Small intestine (tissue), 7 donors: ENCODE measurements at regions not wholly inside any gene's neighbourhood (a gene's known extent, or its start where the extent isn't known, plus 50 kb on each side); places are given as distances from the start of the nearest gene placed in this dataset.
"Not testable (repeated sequence)": the region's sequence is repeated elsewhere in the genome, so short reads cannot be mapped to it uniquely, and the experiment has no call there.

ENCODE experiments used
- DNase-seq, 2 donors: peaks; one replicate each; pipeline versions ENCODE4 v3.0.0 to v3.0.0-alpha.2; 2013
- FAIRE-seq: peaks from 2 replicates; lab custom pipeline; 2012; peaks lifted over from hg19 to GRCh38; lab: Jason Lieb, UNC
- H3K27ac ChIP-seq, 3 donors: one replicate each; pipeline ENCODE4 v1.5.1; 2013; ENCODE audit warnings: low read length in 2 of 3, mild to moderate bottlenecking in 2 of 3, control low read depth in 1 of 3, inconsistent platforms in 1 of 3, low read depth in 1 of 3, moderate library complexity in 1 of 3
- H3K27me3 ChIP-seq, 3 donors: one replicate each; pipeline ENCODE4 v1.6.1; 2013; ENCODE audit warnings: low read length in 3 of 3, inconsistent platforms in 1 of 3; ENCODE audit not compliant: control insufficient read depth in 3 of 3, insufficient read depth in 3 of 3
- H3K36me3 ChIP-seq, 3 donors: one replicate each; pipeline ENCODE4 v1.6.1; 2013; ENCODE audit warnings: low read length in 3 of 3, inconsistent platforms in 1 of 3, low read depth in 1 of 3, mild to moderate bottlenecking in 1 of 3, moderate library complexity in 1 of 3; ENCODE audit not compliant: control insufficient read depth in 3 of 3, insufficient read depth in 2 of 3
- H3K4me1 ChIP-seq, 3 donors: one replicate each; pipeline ENCODE4 v1.6.1; 2013; ENCODE audit warnings: low read length in 2 of 3, inconsistent platforms in 1 of 3, low read depth in 1 of 3, mild to moderate bottlenecking in 1 of 3, moderate library complexity in 1 of 3; ENCODE audit not compliant: control insufficient read depth in 3 of 3, insufficient read depth in 2 of 3
- H3K4me3 ChIP-seq, 3 donors: one replicate each; pipeline ENCODE4 v1.5.1; 2013; ENCODE audit warnings: low read length in 3 of 3, control low read depth in 1 of 3, inconsistent platforms in 1 of 3, low read depth in 1 of 3, mild to moderate bottlenecking in 1 of 3, moderate library complexity in 1 of 3
- H3K9me3 ChIP-seq, 2 donors: one replicate each; pipeline ENCODE4 v1.6.1; 2013; ENCODE audit warnings: low read depth in 1 of 2, low read length in 1 of 2; ENCODE audit not compliant: control insufficient read depth in 2 of 2, insufficient read depth in 1 of 2
- WGBS, 3 donors: extraction: QIAGEN DNeasy Blood & Tissue Kit; methylation state at CpG; one replicate each; pipeline ENCODE4 v1.1.7; 2013; 5-methylcytosine and 5-hydroxymethylcytosine counted together
- donor health status: healthy with polysubstance abuse.
- donor health status: control.
- donor health status: control.
- donor health status: Bipolar disorder and iron deficiency.
- donor health status: healthy.

DNA sequence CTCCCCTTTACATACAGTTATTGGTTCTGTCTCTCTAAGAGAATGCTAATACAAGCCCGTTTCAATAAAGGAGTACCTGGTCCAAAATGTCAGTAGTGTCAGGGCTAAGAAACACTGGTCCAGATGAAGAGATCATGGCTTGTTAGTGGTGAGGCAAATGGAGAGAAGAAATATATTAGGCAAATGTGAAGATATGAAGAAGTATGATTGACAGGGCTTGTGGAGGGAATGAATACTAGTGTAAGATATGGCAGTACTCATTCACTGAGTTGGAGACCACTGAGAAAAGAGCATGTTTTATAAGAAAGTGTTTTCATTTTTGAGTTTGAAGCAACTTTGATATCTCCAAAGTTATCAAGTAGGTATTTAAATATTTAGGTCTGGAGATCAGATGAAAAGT lies 290.5 kb upstream of the MEF2C start:
- no peaks in the 10 kb centered on the region for H3K36me3 ChIP-seq
- DNase-seq (no peak), FAIRE-seq (no peak)
- no peaks in the 10 kb centered on the region for H3K4me1 ChIP-seq
- 45 to 87% (median 69%) methylated on average over 1 of the region's 1 CpG for WGBS, 3 donors
- no peaks in the 10 kb centered on the region for H3K9me3 ChIP-seq
- no peak overlapping the region for H3K27ac ChIP-seq
- H3K27me3 ChIP-seq, result no peaks in the 10 kb centered on the region
- H3K4me3 ChIP-seq, result no peak overlapping the region

GRCh38 chr5:89168766-89169165 lies 285.8 kb upstream of the MEF2C start:
- Histone ChIP-seq H3K4me1 (no peaks in the 10 kb centered on the region), H3K4me3 (no peak overlapping the region), H3K9me3 (no peaks in the 10 kb centered on the region), H3K27ac (no peak overlapping the region), H3K27me3 (no peaks in the 10 kb centered on the region), H3K36me3 (no peaks in the 10 kb centered on the region)
- FAIRE-seq, result no peak
- no peak for DNase-seq
- 78 to 88% (median 81%) methylated on average over 3 of the region's 3 CpGs for WGBS, 3 donors

- FAIRE-seq, result not testable (repeated sequence)
- 89 to 96% (median 95%) methylated on average over 2 of the region's 2 CpGs for WGBS, 3 donors
These were observed 281.7 kb upstream of the MEF2C start for GRCh38 chr5:89164703-89165102.

GRCh38 chr5:89156226-89156625 lies 273.2 kb upstream of the MEF2C start:
- FAIRE-seq (no peak), DNase-seq (no peak)
- Histone ChIP-seq H3K4me1 (no peaks in the 10 kb centered on the region), H3K4me3 (no peak overlapping the region), H3K27ac (no peak overlapping the region), H3K36me3 (no peaks in the 10 kb centered on the region), H3K9me3 (no peaks in the 10 kb centered on the region), H3K27me3 (no peaks in the 10 kb centered on the region)

More at GRCh38 chr5:89164703-89165102, 281.7 kb upstream of the MEF2C start:
- not testable (repeated sequence) for H3K4me3 ChIP-seq, H3K9me3 ChIP-seq, H3K36me3 ChIP-seq, H3K27ac ChIP-seq, H3K4me1 ChIP-seq, H3K27me3 ChIP-seq, DNase-seq

GRCh38 chr5:89147031-89147430 lies 264.0 kb upstream of the MEF2C start:
- no peaks in the 10 kb centered on the region for H3K4me1 ChIP-seq
- no peak overlapping the region for H3K27ac ChIP-seq
- H3K9me3 ChIP-seq, result no peaks in the 10 kb centered on the region
- no peak for FAIRE-seq
- H3K36me3 ChIP-seq, result no peaks in the 10 kb centered on the region
- no peaks in the 10 kb centered on the region for H3K27me3 ChIP-seq
- no peak for DNase-seq
- no peak overlapping the region for H3K4me3 ChIP-seq
- WGBS, 3 donors, result 71 to 78% (median 77%) methylated on average over 1 of the region's 1 CpG

GRCh38 chr5:89137148-89137547 lies 254.2 kb upstream of the MEF2C start:
- no peaks in the 10 kb centered on the region for H3K36me3 ChIP-seq
- no peak for FAIRE-seq
- no peak overlapping the region for H3K27ac ChIP-seq
- H3K4me3 ChIP-seq, result no peak overlapping the region
- WGBS, 3 donors, result 69 to 76% (median 75%) methylated on average over 1 of the region's 1 CpG
- H3K4me1 ChIP-seq, result no peaks in the 10 kb centered on the region
- DNase-seq, result no peak
- H3K27me3 ChIP-seq, result no peaks in the 10 kb centered on the region
- no peaks in the 10 kb centered on the region for H3K9me3 ChIP-seq

GRCh38 chr5:89133975-89134374 lies 251.0 kb upstream of the MEF2C start:
- Histone ChIP-seq H3K9me3 (no peaks in the 10 kb centered on the region), H3K27ac (no peak overlapping the region), H3K36me3 (no peaks in the 10 kb centered on the region), H3K27me3 (no peaks in the 10 kb centered on the region), H3K4me1 (no peaks in the 10 kb centered on the region), H3K4me3 (no peak overlapping the region)
- WGBS, 3 donors, result 38 to 79% (median 42%) methylated on average over 1 of the region's 1 CpG
- no peak for DNase-seq
- no peak for FAIRE-seq

GRCh38 chr5:89133129-89133528 lies 250.1 kb upstream of the MEF2C start:
- no peaks in the 10 kb centered on the region for H3K36me3 ChIP-seq
- WGBS, 3 donors, result 77 to 89% (median 77%) methylated on average over 1 of the region's 1 CpG
- H3K9me3 ChIP-seq, result no peaks in the 10 kb centered on the region

GRCh38 chr5:89130851-89131250 lies 247.9 kb upstream of the MEF2C start:
- 91 to 100% (median 98%) methylated on average over 1 of the region's 1 CpG for WGBS, 3 donors

More at GRCh38 chr5:89133129-89133528, 250.1 kb upstream of the MEF2C start:
- FAIRE-seq (no peak), DNase-seq (no peak)
- Histone ChIP-seq H3K4me1 (peaks cover 0 to 3% (median 0%) of the 10 kb centered on the region in 3 donors), H3K4me3 (no peak overlapping the region), H3K27me3 (no peaks in the 10 kb centered on the region), H3K27ac (no peak overlapping the region)

More at GRCh38 chr5:89130851-89131250, 247.9 kb upstream of the MEF2C start:
- FAIRE-seq (no peak), DNase-seq (no peak)
- Histone ChIP-seq H3K27ac (no peak overlapping the region), H3K27me3 (no peaks in the 10 kb centered on the region), H3K4me1 (peaks cover 0 to 4% (median 0%) of the 10 kb centered on the region in 3 donors), H3K4me3 (no peak overlapping the region), H3K36me3 (no peaks in the 10 kb centered on the region), H3K9me3 (no peaks in the 10 kb centered on the region)
